DMS79 (cell line): ENCODE measurements at regions not wholly inside any gene's neighbourhood (a gene's known extent, or its start where the extent isn't known, plus 50 kb on each side); places are given as distances from the start of the nearest gene placed in this dataset.
"Not testable (repeated sequence)": the region's sequence is repeated elsewhere in the genome, so short reads cannot be mapped to it uniquely, and the experiment has no call there.

Source experiments
- DNase-seq: peaks from one replicate; lab custom pipeline; 2025; lab: John Stamatoyannopoulos, UW

DNA sequence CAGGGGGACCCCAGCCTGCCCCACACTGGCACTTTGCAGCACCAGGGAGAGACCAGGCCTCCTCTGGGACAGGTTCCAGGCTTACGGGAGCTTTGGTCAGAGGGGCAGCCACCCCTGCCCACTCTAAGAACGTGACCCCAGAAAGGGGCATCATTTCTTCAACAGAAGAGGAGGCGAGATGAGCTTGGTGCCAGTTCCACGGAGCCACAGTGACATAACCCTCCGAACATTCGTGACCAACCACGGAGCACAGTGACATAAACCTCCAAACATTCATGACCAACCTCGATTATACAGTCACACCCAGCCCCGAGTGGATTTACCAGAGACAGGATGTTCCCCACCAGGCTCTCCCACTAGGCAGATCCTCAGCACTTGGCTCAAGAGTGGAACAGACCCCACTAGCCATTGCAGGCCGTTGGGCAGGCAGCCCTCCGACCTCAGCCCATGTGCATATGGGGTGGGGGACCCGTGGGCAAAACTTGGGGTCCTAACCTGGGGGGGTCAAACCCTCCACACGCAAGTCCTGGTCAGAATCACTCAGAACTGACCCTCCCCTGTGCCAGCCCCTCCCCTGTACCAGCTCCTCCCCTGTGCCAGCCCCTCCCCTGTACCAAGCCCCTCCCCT is 112.9 kb downstream of the METRNL start:
- no peak for DNase-seq

DNA sequence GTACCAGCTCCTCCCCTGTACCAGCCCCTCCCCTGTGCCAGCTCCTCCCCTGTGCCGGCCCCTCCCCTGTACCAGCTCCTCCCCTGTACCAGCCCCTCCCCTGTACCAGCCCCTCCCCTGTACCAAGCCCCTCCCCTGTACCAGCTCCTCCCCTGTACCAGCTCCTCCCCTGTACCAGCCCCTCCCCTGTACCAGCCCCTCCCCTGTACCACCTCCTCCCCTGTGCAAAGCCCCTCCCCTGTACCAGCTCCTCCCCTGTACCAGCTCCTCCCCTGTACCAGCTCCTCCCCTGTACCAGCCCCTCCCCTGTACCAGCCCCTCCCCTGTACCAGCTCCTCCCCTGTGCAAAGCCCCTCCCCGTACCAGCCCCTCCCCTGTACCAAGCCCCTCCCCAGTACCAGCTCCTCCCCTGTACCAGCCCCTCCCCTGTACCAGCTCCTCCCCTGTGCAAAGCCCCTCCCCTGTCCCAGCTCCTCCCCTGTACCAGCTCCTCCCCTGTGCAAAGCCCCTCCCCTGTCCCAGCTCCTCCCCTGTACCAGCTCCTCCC is 113.5 kb downstream of the METRNL start:
- DNase-seq = not testable (repeated sequence)

DNA sequence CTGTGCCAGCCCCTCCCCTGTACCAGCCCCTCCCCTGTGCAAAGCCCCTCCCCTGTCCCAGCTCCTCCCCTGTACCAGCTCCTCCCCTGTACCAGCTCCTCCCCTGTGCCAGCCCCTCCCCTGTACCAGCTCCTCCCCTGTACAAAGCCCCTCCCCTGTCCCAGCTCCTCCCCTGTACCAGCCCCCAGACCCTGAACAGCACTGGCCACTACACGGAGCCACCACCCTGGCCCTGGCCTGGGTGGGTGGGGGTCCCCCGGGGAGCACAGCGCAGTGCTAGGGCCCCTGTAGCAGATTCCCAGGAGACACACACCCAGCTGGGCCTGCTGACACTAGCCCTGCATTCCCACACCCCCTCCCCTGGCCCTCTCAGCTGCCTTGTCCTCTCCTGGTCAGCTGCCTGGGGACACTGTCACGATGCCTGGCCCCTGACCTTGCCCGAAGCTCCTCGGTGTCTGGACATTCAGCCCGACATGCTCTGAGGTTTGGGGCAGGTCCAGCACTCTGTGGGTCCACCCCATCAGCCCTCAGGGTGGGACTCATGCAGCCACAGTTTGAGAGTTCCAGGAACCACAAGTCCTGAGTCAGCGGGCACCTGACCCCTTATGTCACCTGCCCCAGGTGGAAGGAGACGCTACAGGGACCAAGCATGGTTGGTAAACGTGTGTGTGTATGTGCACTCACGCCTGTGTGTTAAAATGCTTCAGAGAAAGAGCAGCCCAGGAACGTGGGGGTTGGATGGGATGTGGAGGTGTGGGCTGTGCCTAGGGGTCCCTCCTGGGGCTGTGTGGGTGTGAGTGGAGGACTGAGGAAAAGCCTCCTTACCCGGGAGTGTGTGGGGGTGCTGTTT is 114.2 kb downstream of the METRNL start:
- no peak for DNase-seq

DNA sequence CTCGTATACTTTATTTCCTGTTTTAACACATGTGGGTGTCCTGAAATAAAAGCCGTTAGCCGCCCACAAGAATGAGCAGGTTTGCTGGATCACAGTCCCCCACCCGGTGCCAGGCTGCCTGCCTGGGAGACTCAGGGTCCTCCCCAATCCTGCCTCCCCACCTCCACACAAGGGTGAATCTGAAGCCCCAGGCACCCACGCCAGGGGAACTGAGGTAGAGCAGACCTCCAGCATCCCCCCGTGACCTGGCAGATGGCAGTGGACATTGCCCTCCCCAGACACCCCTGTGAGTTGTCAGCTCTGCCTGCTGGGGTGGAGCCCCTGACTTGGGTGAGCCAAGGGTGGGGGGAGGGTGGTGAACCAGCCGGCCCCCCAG is 114.8 kb downstream of the METRNL start:
- no peak for DNase-seq

DNA sequence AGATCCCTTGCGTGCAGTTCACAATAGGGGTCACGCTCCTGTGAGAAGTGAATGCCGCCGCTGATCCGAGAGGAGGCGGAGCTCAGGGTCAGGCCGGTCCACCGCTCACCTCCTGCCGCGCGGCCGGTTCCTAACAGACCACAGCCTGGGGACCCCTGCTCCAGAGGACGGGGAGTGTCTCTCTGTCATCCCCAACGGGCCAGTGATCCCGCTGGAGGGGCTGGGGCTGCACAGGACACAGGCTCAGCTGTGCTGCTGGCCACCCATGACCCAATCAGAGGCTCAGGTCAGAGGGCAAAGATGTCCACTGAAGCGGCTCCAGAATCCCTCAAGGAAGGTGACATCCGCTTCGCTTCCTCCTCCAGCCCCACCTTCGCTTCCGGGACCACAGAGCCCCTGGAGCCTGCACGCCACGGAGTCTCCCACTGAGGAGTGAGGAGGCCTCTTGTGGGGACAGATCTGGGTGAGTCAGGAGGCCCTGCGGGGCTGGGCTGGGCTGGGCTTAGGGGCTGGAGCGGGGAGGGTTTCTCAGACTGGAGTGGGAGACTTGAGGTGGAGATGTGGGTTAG is 115.4 kb downstream of the METRNL start:
- no peak for DNase-seq

DNA sequence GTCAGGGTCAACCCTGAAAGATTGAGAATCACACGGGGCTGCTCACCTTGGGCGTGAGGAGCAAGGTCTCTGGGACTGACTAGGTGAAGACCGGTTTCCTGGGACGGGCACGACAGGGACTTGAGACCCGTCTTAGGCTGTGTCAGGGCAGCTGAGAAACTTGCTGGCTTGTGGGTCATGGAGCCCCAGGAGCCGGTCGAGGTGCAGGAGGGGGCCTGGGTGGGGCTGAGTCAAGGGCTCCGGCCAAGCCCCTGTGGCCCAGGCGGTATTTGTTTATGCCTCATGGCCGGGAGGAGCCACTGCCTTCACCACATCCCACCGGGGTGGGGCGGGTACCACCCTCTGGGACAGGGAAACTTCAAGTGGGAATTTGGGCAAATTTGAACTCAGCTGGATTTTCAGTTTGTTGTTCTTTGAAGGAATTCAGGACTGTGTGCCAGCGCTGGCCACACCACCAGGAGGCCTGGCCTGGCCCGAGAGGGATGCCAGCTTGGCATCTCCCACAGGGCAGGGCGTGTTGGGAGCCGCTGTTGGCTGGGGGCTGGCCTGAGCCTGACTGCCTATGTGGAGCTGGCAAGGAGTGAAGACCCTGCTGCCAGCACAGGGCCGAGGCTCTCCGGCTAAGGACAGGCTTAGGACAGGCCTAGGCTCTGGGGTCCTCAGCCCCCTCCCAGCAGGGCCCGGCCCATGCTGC is 116.1 kb downstream of the METRNL start:
- no peak for DNase-seq

DNA sequence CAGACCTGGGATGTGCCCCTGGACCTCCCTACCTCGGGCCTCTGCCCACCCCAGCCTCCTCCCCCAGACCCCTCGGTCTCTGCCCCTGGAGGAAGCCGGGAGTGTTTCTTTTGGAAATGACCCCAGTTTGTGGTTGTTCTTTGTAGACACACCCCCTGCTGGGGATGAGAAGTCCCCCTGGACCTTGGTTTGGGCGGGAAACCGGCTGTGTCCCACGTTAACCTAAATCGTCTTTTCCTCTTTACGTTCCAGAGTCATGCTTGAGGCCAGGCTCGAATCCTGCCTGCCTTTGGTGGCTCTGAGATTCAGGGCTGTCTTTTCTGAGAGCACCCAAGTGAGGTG is 116.6 kb downstream of the METRNL start:
- DNase-seq = no peak

DNA sequence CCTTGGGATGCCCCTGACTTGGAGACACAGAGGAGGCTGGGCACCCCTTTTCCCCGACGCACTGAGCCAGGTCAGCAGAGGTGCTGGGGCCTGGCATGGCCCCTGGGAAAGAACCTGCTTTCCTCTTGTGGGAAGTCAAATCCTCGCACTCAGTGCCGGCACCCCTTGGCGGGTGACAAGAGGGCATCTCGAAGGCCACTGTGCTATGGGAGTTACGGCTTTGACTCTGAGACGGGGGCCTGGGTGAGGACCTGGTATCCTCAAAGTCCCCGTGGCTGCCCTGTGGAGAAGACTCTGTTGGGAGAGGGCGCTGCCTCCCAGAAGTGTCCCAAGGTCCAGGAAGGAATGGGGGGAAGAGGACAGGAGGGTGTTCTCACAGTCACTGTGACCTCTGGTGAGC is 117.0 kb downstream of the METRNL start:
- no peak for DNase-seq

DNA sequence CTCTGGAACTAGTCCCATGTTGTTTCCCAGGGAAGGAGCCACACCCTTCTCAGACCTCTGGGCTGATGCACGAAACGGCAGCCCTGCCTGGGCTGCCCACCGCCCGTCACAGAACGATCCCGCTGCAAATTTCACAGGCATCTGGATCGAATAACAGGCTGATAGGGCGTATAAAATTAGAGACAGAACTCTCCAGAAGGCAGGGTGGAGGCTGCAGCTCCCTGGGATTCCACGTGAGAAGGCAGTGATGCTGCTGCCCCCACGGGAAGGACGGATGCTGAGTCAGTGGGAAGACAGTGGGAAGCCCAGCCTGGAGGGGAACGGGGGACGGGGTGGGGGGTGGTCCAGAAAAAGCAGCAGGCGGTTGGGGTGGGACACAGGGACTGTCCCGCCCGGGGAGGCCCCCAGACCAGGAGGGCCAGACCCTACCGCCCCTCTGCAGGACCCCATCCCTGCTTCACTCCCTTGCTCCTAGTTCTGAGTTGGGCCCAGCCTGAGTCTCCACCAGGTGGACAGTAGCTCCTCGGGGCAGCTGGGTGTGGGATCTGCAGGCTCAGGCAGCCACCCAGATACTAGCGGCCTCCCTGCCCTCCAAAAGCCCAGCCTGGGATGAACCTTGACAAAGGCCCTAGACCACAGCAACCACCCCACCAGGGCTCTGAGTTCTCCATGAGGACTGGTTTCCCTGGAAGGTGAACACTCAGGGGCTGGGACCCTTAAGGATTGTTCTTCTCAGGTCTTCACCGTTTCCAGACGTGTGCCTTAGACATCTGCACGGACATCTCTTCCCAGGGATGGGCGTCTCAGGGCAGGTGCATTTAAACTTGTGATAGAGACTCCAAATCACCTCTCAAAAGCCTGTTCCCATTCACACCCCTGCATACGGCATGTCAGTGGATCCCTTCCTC is 117.8 kb downstream of the METRNL start:
- no peak for DNase-seq

DNA sequence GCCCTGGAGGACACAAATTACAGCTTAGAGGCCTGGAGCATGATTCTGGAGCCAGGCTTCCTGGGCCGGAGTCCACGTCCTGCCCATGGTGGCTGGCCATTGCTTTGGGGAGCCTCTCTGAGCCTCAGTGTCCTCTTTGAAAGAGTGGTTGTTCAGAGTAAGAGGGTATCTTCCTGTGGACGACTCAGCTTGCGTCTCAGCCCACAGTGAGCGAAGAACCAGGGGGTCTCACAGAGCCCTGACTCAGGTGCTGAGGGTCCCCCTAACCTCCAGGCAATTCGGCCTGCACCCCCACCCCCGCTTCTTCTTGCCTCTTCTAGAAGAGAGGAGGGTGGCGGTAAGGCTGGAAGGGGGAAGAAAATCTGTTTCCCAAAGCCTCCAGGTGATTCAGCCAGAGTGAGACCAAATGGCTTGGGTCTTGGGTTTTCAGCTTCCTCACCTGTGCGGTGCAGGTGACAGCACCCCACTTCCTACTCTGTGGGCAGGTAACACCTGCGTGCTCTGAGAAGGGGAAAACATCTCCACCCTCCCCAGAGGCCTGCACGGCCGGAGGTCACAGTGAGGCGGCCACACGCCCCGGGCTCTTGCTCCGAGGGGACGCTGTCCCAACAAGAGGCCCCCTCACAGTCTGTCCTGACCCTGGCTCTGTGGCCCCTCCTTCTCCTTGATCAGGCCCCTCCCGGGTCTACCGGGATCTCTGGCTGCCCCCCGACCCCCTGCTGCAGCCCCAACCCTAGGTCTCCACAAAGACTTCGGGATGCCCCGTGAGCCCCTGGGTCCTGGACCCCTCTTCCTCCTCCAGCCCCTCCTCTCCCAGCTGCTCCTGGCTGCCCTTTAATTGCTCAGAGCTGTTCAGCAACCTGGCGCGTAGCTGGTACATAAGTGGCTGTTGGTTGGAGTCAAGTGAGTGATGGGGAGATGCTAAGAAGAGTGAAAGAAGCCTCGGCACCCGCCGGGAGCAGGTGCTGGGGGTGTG is 119.2 kb downstream of the METRNL start:
- no peak for DNase-seq

DNA sequence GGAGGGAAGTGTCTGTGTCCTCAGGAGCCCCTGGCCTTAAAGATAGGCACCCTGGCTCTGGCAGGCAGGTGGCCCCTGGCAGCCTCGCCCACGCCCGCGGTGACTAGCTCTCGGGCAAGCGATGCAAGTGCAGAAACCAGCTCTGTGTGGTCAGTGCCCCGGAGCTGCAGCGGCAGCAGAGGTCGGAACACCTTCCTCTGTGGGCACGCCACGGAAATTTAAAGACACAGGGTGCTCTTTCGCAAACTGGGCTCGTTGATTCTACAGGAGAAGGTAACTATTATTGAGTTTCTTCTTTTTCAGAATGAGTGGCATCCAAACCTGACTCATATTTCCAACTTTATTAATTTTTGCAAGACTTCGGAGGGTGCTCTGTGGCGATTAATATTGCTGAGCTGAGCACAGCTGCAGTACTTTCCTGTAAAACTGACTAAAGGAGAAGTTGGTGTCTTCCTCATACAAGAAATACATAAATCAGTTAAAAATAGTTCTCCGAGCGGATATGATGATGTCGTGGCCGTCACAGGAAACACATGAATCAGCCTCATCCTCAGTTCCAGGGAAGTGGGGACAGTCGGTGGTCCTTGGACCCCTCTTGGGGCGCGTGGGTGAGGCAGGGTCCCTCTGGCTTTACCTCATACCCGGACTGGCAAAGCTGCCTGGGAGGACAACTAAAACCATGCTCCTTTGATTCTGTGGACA is 120.2 kb downstream of the METRNL start:
- DNase-seq = no peak

DNA sequence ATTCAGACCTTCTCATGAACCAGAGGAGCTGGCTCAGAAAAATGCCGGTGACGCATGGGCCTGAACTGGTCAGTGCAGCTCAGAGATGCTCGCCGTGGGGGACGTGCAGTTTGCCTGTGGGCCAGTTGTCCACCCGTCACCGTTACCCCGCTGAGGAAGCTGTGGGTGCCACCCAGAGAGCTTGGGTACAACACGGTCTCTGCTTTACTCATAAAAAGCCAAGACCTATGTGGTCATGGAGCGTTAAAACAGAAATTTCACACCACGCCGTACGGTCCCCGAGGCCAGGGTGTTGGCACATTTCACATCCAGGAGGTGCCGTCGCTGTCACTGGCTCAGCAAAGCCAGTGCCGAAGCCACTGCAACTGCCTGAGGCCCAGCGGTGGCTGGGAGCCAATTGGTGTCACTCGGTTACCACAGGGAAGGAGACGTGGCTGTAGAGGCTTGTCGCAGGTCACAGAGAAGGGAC is 120.9 kb downstream of the METRNL start:
- DNase-seq = no peak

DNA sequence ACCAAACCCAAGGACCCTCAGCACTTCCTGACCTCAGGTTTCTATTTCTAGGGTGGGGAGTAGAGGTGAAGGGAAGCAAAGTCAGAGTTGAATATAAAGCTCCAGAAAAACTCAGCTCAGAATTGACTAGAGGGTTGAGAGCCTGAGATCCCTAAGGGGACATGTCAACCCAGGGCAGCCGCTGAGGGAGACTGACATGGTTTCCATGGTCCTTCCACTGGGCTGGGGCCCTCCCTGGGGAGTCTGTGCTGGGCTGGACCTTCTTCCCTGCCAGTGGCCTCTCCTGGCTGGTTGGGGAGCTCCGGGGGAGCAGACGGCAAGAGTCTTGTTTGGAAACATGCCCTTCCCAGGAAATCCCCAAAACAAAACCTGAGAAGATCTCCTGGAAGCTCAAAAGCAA is 121.3 kb downstream of the METRNL start:
- DNase-seq = no peak

DNA sequence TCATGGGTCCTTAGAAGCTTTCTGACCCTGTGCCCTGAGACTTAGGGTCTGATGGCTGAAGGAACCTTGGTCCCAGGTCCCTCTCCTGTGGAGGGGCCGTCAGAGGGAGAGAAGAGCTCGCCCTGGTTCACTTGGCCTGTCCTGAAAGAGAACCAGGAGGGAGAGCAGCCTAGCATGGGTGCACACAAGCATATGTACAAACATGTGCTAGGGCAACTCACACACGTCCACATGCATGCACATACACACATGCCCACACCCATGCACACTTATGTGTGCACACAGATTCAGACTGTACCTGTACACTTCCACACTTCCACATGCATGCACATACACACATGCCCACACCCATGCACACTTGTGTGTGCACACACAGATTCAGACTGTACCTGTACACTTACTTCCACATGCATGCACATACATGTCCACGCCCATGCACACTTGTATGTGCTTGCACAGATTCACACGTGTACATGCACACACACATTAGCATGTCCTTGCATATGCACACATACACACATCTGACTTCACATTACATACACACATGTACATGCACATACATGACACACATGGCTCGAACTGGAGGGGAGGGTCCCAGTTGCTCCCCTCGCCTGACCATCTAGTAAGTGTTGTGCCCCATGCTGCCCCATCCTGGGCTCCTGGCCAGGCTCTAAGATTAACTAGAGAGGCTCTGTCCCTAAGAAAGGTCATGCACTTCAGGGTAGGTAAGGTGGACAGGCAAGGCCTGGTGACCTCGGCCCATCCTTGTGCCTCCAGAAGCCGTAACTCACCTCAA is 122.0 kb downstream of the METRNL start:
- DNase-seq = no peak

DNA sequence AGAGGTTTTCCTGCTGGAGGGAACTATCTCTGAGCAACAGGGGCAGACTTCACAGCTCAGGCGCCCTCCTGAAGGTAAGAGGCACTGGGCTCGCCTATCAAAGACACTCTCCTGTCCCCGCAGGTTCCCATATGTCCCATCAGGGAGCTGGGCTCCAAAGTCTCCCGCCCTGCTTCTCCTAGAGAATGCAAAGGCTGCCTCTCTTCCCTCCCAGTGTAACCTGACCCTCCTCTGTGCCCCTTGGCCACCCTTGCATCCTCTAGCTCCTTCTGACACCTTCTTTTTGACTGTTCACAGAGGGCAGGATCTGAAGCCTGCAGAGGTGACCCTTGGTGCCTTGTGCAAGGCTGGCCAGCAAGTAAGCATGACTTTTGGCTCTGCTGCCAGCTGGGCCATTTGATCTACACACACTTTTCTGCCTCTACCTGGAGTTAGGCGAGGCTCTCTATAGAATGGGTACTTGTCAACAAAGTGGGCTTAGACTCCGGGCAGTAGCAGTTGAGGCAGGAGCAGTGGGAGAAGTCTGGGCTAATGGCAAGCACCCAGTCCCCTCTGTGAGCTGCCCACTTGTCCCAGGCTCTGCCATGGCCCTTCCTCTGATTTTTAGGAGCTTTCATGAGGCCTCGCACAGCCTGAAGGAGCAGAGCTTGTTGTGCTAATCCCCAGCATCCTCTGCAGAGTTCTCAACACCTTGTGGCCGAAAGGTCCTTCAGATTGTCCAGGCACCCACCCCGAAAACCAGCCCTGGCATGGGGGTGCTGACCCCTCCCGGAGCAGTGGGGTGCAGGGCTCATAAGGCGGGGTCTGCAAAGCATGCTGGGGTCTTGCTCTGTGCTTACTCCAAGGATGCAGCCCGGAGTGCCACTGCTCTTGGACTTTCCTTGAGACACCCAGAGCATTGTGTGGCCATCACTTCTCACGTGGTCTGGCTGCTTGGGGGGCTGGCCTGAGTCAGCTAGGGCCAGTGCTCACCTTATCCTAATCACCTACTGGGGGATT is 122.9 kb downstream of the METRNL start:
- no peak for DNase-seq

DNA sequence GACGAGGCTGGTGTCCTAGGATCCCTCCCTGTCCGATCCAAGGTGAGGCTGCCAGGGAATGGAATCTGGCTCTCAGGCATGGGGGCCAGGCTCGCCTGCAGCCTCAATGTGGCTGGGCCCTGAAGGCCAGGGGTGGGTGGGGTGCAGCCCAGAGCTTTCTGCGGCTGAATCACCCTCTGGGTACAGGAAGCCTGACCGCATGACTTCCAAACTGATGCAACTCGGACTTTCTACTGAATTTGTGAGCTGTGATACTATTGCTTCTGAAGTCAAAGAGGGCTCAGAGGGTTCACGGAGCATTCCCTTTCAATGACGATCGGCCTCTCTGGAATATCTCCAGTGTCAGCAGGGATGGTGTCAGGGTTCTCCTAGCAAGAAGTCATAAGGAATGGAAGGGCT is 123.7 kb downstream of the METRNL start:
- no peak for DNase-seq

DNA sequence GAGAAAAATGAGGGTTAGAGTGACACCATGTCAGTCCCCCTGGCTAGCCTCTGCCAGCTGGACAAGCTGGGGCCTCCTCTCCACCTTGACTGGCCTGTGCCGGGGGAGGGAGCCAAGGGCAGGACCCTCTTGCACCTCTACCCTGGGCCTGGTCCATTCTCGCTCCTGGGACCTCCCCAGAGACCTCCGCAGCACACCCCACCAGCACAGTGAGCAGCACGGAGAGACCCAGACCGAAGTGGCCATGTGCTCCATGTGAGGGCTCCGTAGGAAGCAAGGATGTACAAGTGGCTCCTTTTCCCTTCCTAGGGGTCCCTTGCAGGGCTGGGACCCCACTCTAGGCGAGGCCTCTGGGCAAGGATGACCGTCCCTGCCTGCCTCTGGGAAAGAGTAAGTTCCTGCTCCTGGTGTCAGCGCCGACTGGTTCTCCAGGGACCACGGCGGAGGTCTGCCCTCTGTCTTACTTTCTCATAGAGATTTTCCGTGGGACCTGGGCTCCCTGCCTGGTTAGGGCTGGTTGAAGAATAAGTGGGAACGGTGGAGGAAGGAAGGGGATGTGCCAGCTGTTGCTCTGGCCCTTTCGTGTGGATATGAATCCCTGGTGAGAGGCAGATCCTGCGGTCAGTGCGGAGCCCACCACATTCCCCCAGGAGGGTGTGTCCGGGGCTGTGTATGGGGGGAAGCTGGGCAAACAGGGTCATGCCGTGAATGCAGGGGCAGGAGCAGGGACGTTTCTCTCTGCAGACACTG is 124.2 kb downstream of the METRNL start:
- no peak for DNase-seq
